GM18867 (cell line): ENCODE measurements at regions not wholly inside any gene's neighbourhood (a gene's known extent, or its start where the extent isn't known, plus 50 kb on each side); places are given as distances from the start of the nearest gene placed in this dataset.

Experiments used
- ATAC-seq: cut with Tn5 transposase; IDR thresholded peaks from one replicate; pipeline ENCODE4 v1.9.1; 2021; ENCODE audit warnings: mild to moderate bottlenecking, moderate library complexity; ENCODE audit not compliant: unreplicated experiment

- no peak for ATAC-seq
These were observed 692.8 kb upstream of the CDH18 start for GRCh38 chr5:20680718-20681302.

- no peak for ATAC-seq
These were observed 690.9 kb upstream of the CDH18 start for GRCh38 chr5:20678814-20679298.

DNA sequence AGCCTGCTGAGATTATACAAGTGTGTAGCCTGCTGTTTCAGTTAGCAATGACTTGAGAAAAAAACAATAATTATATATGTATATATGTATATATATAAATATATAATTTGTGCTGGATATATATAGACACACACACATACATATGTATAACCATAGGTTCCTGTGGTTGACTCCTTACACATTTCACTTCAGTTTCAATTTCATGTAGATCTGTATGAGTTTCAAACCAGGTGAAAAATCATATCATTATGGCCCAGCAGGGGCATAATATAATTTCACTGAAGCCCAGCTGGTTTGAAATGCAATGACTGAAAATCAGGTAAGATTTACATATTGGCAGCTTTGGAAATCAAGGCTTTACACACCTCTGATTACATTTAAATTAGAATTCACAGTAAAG lies 690.4 kb upstream of the CDH18 start:
- no peak for ATAC-seq

- ATAC-seq, result no peak
These were observed 672.6 kb upstream of the CDH18 start for GRCh38 chr5:20660588-20660987.

GRCh38 chr5:20656262-20656661 lies 668.3 kb upstream of the CDH18 start:
- ATAC-seq, result no peak

- no peak for ATAC-seq
These were observed 667.2 kb upstream of the CDH18 start for GRCh38 chr5:20655211-20655610.

DNA sequence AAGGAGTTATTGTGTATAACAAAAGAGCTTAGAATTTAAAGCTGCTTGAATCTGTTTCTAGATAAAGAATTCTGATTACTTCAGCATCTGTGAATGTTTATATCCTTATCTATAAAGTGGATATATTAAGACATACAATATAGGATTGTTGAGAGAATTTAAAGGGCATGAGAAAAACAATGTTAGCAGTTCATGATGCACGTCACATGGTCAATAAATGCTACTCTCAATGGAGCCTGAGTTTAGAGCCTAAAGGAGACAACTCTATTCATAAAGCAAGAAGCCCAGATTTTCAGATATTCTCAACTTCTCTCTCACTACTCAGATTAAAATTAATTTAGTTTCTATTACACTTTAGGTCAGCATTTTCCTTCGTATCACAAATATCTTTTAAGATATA lies 666.7 kb upstream of the CDH18 start:
- no peak for ATAC-seq

DNA sequence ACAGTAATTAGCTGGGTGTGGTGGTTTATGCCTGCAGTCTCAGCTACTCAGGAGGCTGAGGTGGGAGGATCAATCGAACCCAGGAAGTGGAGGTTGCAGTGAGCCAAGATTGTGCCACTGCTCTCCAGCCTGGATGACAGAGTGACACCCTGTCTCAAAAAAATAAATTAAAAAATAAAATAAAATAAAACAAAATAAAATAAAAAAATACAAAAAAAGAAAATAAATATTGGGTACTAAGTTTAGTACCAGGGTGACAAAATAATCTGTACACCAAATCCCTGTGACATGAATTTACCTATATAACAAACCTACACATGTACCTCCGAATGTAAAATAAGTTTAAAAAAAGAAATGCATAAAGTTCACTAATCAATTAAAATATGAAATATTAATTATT lies 666.0 kb upstream of the CDH18 start:
- ATAC-seq, result no peak

GRCh38 chr5:20649966-20650365 lies 662.0 kb upstream of the CDH18 start:
- ATAC-seq, result no peak

GRCh38 chr5:20648981-20649380 lies 661.0 kb upstream of the CDH18 start:
- ATAC-seq, result no peak

GRCh38 chr5:20636686-20637085 lies 648.7 kb upstream of the CDH18 start:
- no peak for ATAC-seq

GRCh38 chr5:20619591-20619990 lies 631.6 kb upstream of the CDH18 start:
- ATAC-seq, result no peak

DNA sequence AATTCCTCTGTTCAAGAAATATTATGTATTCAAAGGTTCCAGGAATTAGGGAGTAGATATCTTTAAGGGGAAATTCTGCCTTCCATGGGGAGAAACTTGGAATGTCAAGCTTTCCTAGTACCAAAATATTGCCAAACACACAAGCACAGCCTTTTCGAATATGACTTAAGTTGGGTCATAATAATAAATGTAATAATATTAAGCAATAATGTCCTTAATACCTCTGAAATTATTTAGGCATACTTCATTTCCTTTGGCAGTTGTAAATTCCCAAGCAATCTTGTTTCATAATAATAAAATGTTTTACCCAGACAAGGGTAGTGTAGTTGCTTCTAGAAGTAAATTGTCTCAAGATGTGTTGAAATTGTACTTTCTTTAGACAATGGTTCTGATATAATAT lies 630.3 kb upstream of the CDH18 start:
- ATAC-seq, result no peak

GRCh38 chr5:20617841-20618240 lies 629.8 kb upstream of the CDH18 start:
- no peak for ATAC-seq

DNA sequence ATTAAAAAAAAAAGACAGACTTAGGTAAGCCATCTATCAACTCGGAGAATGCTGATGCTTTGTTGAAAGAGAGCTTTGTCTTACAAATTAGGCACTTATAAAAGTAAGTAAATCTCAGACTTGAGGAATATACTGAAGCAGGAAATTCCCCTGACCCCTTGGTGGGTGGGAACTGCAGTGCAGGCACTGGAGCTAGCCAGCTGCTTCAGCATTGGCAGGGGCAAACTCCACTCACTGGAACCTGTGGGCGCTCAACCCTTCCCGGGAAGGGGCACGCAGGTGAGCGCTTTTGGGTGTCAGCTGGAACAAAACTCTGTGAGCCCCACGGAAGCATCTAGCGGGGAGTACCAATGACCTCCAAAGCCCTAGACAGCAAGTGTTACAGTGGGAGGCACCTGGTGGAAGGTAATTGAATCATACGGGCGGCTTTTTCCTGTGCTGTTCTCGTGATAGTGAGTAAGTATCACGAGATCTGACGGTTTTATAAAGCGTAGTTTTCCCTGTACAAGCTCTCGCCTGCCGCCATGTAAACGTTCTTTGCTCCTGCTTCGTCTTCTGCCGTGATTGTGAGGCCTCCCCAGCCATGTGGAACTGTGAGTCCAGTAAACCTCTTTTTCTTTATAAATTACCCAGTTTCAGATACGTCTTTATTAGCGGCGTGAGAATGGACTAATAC lies 628.0 kb upstream of the CDH18 start:
- ATAC-seq, result no peak

GRCh38 chr5:20611620-20612019 lies 623.6 kb upstream of the CDH18 start:
- no peak for ATAC-seq

- ATAC-seq, result no peak
These were observed 622.7 kb upstream of the CDH18 start for GRCh38 chr5:20610681-20611080.

DNA sequence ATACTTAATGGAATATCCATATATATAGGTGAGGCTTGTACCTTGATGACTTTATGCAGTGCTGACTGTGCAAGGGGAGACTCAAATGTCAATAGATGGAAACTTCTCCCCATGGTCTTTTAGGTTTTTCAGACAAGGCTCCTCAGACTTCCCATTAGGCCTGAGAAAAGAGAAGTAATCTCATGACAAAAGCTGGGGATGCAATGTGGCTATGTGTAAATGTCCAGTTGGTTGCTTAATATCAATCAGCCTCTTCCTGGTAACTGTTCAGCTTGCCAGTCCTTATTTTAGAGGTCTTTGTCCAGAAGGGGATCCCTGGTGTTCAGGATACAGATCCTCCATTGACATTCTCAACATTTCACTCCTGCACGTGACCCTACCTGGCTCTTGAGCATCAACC lies 621.1 kb upstream of the CDH18 start:
- no peak for ATAC-seq

GRCh38 chr5:20608567-20608966 lies 620.6 kb upstream of the CDH18 start:
- no peak for ATAC-seq

DNA sequence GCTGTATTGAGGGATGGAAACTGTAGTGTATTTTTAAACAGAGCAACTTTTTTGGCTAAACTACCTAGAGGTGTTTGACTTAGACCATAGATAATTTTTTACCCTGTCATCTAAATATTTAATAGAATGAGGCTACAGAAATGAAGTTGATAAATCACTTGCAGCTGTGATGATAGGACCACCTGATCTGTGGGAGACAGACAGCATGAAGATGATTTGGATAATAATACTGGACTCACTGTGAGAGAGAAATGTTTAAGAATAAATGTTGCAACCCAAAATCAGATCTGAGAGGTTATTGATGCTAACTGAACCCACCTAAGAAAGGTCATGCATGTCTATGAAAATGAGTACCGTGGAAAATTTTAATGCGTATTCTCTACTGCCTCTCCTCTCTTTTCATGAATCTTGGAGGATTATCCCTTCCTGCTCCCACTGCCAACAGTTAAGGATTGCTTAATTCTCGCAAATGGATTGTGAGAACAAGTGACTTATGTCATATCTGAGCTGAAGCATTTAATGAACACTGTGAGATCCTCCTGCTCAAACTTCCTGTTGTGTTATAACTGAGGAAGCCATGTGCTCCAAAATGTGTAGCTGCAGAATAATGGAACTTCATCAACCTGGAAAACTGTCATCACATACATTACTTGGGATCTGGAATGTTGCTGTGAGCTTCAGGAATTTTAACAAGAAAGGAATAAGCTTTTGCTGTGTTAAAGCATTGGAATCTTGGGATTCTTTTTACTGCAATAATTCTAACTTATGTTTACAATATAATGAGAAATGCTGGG lies 617.9 kb upstream of the CDH18 start:
- no peak for ATAC-seq

- no peak for ATAC-seq
These were observed 617.0 kb upstream of the CDH18 start for GRCh38 chr5:20604992-20605391.

DNA sequence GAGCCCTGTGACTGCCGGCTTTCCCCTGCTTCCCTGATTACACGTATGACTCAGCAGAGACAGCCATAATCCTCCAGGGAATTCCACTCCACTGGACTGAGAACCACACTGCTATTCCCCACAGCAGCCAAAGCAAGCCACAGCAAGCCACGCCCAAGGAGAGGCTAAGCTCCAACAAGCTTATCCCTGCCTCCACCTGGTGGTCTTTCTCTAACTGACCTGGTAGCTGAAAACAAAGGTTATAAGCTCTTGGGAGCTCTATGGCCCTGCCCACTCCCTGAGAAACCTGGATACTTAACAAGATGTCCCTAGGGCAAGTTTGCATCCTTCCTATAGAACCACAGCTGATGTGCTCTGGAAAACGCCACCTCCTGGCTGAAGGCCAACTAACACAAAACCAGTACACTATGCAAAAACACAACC lies 613.7 kb upstream of the CDH18 start:
- ATAC-seq, result no peak
